ENCODE measurements at regions not wholly inside any gene's neighbourhood (a gene's known extent, or its start where the extent isn't known, plus 50 kb on each side); places are given as distances from the start of the nearest gene placed in this dataset.

GRCh38 chr4:136918772-136919171 is 613.5 kb downstream of the PCDH18 start:
- Histone ChIP-seq H3K27ac (no peak overlapping the region), H3K27me3 (no peaks in the 10 kb centered on the region), H3K4me1 (replicated peaks in 1 of 2) (no peaks in the 10 kb centered on the region), H3K36me3 (replicated peaks in 1 of 2) (no peaks in the 10 kb centered on the region), H3K9me3 (replicated peaks in 1 of 3) (no peaks in the 10 kb centered on the region), H3K4me3 (no peak overlapping the region)
- TF ChIP-seq POLR2A (IDR thresholded peaks at IDR 0.05) = no peak
- TF ChIP-seq, protein P1, sequence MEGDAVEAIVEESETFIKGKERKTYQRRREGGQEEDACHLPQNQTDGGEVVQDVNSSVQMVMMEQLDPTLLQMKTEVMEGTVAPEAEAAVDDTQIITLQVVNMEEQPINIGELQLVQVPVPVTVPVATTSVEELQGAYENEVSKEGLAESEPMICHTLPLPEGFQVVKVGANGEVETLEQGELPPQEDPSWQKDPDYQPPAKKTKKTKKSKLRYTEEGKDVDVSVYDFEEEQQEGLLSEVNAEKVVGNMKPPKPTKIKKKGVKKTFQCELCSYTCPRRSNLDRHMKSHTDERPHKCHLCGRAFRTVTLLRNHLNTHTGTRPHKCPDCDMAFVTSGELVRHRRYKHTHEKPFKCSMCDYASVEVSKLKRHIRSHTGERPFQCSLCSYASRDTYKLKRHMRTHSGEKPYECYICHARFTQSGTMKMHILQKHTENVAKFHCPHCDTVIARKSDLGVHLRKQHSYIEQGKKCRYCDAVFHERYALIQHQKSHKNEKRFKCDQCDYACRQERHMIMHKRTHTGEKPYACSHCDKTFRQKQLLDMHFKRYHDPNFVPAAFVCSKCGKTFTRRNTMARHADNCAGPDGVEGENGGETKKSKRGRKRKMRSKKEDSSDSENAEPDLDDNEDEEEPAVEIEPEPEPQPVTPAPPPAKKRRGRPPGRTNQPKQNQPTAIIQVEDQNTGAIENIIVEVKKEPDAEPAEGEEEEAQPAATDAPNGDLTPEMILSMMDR (IDR thresholded peaks at IDR 0.05) = no peak
- no peak for DNase-seq
- intact Hi-C loops (cut with DNase I) = no loop called here
- WGBS, 4 donors = 67 to 88% (median 85%) methylated on average over 2 to 4 of the region's 4 CpGs

DNA sequence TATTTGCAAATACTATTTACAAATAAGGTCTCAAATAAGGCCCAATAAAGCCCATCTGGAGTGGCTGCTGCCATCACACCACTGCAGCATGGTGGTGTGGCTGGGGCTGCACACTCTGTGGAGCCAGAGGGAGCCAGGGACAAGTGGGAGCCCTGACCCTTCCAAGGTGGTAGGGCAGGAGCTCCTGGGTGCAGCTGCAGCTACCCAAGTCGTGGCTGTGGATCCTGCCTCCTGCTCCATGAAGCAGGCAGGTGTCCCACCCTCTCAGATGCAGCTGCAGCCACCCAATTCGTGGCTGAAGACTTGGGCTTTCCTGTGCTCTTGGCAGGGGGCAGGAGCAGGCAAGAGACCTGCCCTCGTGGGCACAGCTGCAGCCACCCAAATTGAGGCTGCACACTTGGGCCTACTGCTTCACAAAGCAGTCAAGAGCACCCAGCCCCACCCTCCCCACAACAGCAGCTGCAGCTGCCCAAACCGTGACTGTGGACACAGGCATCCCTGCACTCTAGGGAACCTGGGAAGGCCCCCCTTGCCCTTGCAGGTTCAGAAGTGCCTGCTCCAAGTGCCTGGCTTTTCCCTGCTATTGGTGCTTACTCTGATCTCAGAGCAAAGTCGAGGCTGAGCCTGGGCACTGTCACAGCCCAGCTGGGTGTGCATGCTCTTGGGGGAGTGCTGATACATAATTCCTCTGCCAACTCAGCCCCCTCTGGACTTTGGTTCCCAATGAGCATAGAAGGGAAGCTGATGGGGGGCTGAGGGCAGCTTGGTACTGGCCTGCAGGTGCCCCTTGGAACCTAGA is 614.8 kb downstream of the PCDH18 start:
- Histone ChIP-seq H3K9me3 (replicated peaks in 1 of 3) (no peaks in the 10 kb centered on the region), H3K36me3 (replicated peaks in 1 of 2) (no peaks in the 10 kb centered on the region), H3K4me3 (no peak overlapping the region), H3K4me1 (replicated peaks in 1 of 2) (no peaks in the 10 kb centered on the region), H3K27ac (no peak overlapping the region), H3K27me3 (no peaks in the 10 kb centered on the region)
- 48 to 80% (median 56%) methylated on average over 2 to 5 of the region's 5 CpGs; no CpG with 5 or more reads in 1 of the 4 donors for WGBS, 4 donors
- no peak for TF ChIP-seq POLR2A (IDR thresholded peaks at IDR 0.05)
- TF ChIP-seq, protein P1 (IDR thresholded peaks at IDR 0.05) = no peak
- intact Hi-C loops (cut with DNase I) = no loop called here
- DNase-seq = no peak

DNA sequence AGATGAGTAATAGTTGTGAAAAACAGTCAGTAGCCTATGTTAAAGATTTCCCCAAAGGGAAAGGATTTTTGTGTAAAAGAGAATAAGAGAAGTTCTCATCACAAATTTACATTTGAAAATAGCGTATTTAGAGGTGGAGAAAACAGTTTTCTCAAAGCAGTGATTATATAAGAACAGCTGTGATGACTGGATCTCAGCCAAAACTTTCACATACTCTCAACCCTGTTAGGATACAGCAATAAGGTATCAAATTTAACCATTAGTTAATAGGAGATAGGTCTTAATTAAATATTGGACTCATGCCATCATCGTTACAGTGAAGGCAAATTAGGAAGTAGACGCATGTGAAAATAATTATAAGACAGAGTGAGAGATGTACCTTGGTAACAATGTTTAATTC is 622.7 kb downstream of the PCDH18 start:
- WGBS, 4 donors = 66 to 72% (median 70%) methylated on average over 3 of the region's 3 CpGs

GRCh38 chr4:136908122-136908521 is 624.2 kb downstream of the PCDH18 start:
- Histone ChIP-seq H3K36me3 (replicated peaks in 1 of 2) (no peaks in the 10 kb centered on the region), H3K27me3 (no peaks in the 10 kb centered on the region), H3K9me3 (replicated peaks in 1 of 3) (no peaks in the 10 kb centered on the region), H3K27ac (no peak overlapping the region), H3K4me3 (no peak overlapping the region), H3K4me1 (replicated peaks in 1 of 2) (no peaks in the 10 kb centered on the region)
- TF ChIP-seq, protein P1 (IDR thresholded peaks at IDR 0.05) = no peak
- no peak for DNase-seq
- WGBS, 4 donors = 65 to 70% (median 69%) methylated on average over 2 of the region's 2 CpGs
- intact Hi-C loops (cut with DNase I) = no loop called here

More for the DNA sequence above, 622.7 kb downstream of the PCDH18 start:
- Histone ChIP-seq H3K36me3 (replicated peaks in 1 of 2) (no peaks in the 10 kb centered on the region), H3K27me3 (no peaks in the 10 kb centered on the region), H3K27ac (no peak overlapping the region), H3K9me3 (replicated peaks in 1 of 3) (no peaks in the 10 kb centered on the region), H3K4me3 (no peak overlapping the region), H3K4me1 (replicated peaks in 1 of 2) (no peaks in the 10 kb centered on the region)
- DNase-seq = no peak
- intact Hi-C loops (cut with DNase I) = no loop called here
- TF ChIP-seq, protein P1 (IDR thresholded peaks at IDR 0.05) = no peak
- no peak for TF ChIP-seq POLR2A (IDR thresholded peaks at IDR 0.05)
